H1 (cell line): ENCODE measurements at regions not wholly inside any gene's neighbourhood (a gene's known extent, or its start where the extent isn't known, plus 50 kb on each side); places are given as distances from the start of the nearest gene placed in this dataset.

ENCODE experiments used
- CBX5 ChIP-seq: fragments of 300-800, 300-1000 bp; sonication (generic); IDR thresholded peaks from 2 replicates; pipeline ENCODE4 v1.7.1; 2016; ENCODE audit warnings: antibody characterized with exemption, low read length, low read depth
- HDAC2 ChIP-seq, 2 experiments: fragments of 300-600 bp in 1 of 2; sonication (generic) in 1 of 2; IDR thresholded peaks; 2 replicates each; pipeline ENCODE4 v1.6.1; 2011 to 2012; ENCODE audit warnings: low read depth in 2 of 2, low read length in 2 of 2, mild to moderate bottlenecking in 2 of 2, moderate library complexity in 2 of 2, borderline replicate concordance in 1 of 2, inconsistent platforms in 1 of 2
- JUND ChIP-seq: IDR thresholded peaks from 2 replicates; pipeline ENCODE4 v1.6.1; 2011; ENCODE audit warnings: mild to moderate bottlenecking, improper control_type of control experiment, low read length
- KDM5A ChIP-seq: fragments of 200-600 bp; IDR thresholded peaks from 2 replicates; pipeline ENCODE4 v1.7.1; 2012; ENCODE audit warnings: mild to moderate bottlenecking, low read length, inconsistent platforms, mixed read lengths
- RNF2 ChIP-seq: fragments of 200-900, 300-1000 bp; sonication (generic); IDR thresholded peaks from 2 replicates; pipeline ENCODE4 v1.7.1; 2016; ENCODE audit warnings: borderline replicate concordance, low read depth, mild to moderate bottlenecking, antibody characterized with exemption, low read length; ENCODE audit not compliant: poor library complexity, severe bottlenecking; ENCODE audit errors: missing control alignments
- ZNF274 ChIP-seq: IDR thresholded peaks from 2 replicates; pipeline ENCODE4 v1.7.0; 2012; ENCODE audit warnings: low read length, borderline replicate concordance; ENCODE audit errors: extremely low read depth
- TF ChIP-seq, protein P1 (sequence below): fragments of 300-600 bp; sonication (generic); IDR thresholded peaks from 2 replicates; pipeline ENCODE4 v1.7.1; 2012; ENCODE audit warnings: low read length, moderate library complexity, mild to moderate bottlenecking, inconsistent platforms; ENCODE audit not compliant: insufficient replicate concordance
- TF ChIP-seq, protein P2 (sequence below): IDR thresholded peaks from 2 replicates; pipeline ENCODE4 v1.6.1; 2011; ENCODE audit warnings: low read depth, mild to moderate bottlenecking, low read length; ENCODE audit not compliant: insufficient read depth

DNA sequence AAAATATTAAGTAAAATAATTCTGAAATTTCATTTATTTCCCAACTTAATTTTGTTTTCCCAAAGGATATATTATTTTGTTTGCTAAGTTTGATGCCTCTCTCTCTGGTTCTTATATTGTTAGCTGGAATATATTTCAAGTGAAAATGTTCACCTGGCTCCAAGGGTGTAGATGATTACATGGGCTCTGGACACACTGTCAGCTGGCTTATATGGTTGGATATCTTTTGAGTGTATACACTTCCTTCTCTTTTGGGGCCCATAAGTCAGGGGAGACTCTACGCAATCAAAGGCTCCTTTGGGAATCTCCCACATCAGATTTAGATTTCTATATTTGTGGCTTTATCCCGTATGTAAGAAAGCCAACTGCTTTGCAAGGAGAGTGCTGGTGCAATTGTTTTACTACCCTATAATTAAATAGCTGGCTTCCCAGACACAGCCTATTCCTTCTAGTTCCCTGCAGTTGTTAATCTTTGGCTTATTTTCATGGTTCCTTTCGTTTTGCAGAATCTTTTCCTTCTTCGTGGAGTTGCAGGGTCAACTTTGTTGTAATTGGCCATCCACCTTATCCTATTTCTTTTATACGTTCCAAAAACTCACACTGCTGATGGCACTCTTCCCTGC, 225.7 kb downstream of the DPH6 start (continued):
- TF ChIP-seq, protein P1, sequence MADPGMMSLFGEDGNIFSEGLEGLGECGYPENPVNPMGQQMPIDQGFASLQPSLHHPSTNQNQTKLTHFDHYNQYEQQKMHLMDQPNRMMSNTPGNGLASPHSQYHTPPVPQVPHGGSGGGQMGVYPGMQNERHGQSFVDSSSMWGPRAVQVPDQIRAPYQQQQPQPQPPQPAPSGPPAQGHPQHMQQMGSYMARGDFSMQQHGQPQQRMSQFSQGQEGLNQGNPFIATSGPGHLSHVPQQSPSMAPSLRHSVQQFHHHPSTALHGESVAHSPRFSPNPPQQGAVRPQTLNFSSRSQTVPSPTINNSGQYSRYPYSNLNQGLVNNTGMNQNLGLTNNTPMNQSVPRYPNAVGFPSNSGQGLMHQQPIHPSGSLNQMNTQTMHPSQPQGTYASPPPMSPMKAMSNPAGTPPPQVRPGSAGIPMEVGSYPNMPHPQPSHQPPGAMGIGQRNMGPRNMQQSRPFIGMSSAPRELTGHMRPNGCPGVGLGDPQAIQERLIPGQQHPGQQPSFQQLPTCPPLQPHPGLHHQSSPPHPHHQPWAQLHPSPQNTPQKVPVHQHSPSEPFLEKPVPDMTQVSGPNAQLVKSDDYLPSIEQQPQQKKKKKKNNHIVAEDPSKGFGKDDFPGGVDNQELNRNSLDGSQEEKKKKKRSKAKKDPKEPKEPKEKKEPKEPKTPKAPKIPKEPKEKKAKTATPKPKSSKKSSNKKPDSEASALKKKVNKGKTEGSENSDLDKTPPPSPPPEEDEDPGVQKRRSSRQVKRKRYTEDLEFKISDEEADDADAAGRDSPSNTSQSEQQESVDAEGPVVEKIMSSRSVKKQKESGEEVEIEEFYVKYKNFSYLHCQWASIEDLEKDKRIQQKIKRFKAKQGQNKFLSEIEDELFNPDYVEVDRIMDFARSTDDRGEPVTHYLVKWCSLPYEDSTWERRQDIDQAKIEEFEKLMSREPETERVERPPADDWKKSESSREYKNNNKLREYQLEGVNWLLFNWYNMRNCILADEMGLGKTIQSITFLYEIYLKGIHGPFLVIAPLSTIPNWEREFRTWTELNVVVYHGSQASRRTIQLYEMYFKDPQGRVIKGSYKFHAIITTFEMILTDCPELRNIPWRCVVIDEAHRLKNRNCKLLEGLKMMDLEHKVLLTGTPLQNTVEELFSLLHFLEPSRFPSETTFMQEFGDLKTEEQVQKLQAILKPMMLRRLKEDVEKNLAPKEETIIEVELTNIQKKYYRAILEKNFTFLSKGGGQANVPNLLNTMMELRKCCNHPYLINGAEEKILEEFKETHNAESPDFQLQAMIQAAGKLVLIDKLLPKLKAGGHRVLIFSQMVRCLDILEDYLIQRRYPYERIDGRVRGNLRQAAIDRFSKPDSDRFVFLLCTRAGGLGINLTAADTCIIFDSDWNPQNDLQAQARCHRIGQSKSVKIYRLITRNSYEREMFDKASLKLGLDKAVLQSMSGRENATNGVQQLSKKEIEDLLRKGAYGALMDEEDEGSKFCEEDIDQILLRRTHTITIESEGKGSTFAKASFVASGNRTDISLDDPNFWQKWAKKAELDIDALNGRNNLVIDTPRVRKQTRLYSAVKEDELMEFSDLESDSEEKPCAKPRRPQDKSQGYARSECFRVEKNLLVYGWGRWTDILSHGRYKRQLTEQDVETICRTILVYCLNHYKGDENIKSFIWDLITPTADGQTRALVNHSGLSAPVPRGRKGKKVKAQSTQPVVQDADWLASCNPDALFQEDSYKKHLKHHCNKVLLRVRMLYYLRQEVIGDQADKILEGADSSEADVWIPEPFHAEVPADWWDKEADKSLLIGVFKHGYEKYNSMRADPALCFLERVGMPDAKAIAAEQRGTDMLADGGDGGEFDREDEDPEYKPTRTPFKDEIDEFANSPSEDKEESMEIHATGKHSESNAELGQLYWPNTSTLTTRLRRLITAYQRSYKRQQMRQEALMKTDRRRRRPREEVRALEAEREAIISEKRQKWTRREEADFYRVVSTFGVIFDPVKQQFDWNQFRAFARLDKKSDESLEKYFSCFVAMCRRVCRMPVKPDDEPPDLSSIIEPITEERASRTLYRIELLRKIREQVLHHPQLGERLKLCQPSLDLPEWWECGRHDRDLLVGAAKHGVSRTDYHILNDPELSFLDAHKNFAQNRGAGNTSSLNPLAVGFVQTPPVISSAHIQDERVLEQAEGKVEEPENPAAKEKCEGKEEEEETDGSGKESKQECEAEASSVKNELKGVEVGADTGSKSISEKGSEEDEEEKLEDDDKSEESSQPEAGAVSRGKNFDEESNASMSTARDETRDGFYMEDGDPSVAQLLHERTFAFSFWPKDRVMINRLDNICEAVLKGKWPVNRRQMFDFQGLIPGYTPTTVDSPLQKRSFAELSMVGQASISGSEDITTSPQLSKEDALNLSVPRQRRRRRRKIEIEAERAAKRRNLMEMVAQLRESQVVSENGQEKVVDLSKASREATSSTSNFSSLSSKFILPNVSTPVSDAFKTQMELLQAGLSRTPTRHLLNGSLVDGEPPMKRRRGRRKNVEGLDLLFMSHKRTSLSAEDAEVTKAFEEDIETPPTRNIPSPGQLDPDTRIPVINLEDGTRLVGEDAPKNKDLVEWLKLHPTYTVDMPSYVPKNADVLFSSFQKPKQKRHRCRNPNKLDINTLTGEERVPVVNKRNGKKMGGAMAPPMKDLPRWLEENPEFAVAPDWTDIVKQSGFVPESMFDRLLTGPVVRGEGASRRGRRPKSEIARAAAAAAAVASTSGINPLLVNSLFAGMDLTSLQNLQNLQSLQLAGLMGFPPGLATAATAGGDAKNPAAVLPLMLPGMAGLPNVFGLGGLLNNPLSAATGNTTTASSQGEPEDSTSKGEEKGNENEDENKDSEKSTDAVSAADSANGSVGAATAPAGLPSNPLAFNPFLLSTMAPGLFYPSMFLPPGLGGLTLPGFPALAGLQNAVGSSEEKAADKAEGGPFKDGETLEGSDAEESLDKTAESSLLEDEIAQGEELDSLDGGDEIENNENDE = no peak
- no peak for TF ChIP-seq RNF2
- TF ChIP-seq HDAC2 (IDR thresholded peaks at IDR 0.05; ENCODE audit: borderline replicate concordance in 1 of 2, low read depth in 2 of 2, low read length in 2 of 2) = no peak
- TF ChIP-seq ZNF274 = no peak
- TF ChIP-seq, protein P2, sequence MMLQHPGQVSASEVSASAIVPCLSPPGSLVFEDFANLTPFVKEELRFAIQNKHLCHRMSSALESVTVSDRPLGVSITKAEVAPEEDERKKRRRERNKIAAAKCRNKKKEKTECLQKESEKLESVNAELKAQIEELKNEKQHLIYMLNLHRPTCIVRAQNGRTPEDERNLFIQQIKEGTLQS = no peak
- no peak for TF ChIP-seq JUND
- TF ChIP-seq CBX5 = no peak
- TF ChIP-seq KDM5A = no peak
